ENCODE measurements at regions not wholly inside any gene's neighbourhood (a gene's known extent, or its start where the extent isn't known, plus 50 kb on each side); places are given as distances from the start of the nearest gene placed in this dataset.
"Not testable (repeated sequence)": the region's sequence is repeated elsewhere in the genome, so short reads cannot be mapped to it uniquely, and the experiment has no call there.

DNA sequence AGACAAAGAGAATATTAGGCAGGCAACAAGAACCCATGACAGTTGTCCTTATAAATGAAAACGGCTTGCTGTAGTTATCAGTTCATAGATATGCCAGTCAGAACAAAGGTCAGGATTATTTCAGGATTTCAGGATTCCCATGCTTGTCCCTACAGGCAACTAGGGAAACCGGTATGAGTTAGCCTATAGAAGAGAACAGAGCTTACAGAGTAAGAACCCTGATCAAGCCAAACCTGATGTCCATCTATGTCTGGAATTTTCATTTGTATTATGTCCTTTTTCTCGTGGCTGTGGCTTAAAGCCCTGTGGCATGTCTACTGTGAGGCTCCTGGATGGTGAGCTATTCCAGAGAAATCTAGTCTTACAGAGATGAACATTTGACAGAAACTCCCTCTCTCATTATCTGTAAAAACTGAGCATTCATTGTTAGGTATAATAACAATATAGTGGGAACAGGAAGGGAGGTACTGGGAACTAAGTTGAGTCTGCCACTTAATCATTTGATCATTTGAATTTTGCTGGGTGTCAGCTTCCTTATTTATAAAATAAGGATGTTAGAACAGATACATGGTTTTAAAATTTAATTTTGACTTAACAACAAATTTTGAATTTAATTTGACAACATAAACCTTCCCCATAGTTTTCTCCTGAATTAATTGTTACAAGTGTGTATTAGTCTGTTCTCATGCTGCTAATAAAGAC lies 129.5 kb upstream of the KLF3 start:
- H3K4me3 ChIP-seq (ENCODE audit: low read depth, low read length): no peak overlapping the region
- no peak for TF ChIP-seq CTCF (conservative IDR thresholded peaks at IDR 0.05; ENCODE audit: low read depth, low read length)
- DNase-seq (ENCODE audit: low read depth): no peak

GRCh38 chr4:38535071-38535470 lies 128.9 kb upstream of the KLF3 start:
- H3K4me3 ChIP-seq (ENCODE audit: low read depth, low read length); DNase-seq (ENCODE audit: low read depth): not testable (repeated sequence)

GRCh38 chr4:38535717-38536116 lies 128.3 kb upstream of the KLF3 start:
- no peak for DNase-seq (ENCODE audit: low read depth)
- no peak for TF ChIP-seq CTCF (conservative IDR thresholded peaks at IDR 0.05; ENCODE audit: low read depth, low read length)
- no peak overlapping the region for H3K4me3 ChIP-seq (ENCODE audit: low read depth, low read length)

DNA sequence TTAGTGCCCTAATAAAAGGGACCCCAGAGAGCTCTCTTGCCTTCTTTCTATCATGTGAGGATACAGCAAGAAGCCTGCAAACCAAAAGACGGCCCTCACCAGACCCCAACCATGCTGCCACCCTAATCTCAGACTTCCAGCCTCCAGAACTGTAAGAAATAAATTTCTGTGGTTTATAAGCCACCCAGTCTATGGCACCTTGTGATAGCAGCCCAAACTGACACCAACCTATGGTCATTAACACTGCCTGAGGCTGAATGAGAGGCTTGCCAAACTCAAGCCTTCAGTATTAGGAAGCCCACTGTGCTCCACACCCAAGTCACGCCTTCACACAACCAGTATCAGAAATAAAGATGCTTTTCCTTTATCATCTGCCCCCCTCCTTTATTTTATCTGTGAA lies 127.3 kb upstream of the KLF3 start:
- no peak for TF ChIP-seq CTCF (conservative IDR thresholded peaks at IDR 0.05; ENCODE audit: low read depth, low read length)
- H3K4me3 ChIP-seq (ENCODE audit: low read depth, low read length): no peak overlapping the region
- DNase-seq (ENCODE audit: low read depth): no peak

DNA sequence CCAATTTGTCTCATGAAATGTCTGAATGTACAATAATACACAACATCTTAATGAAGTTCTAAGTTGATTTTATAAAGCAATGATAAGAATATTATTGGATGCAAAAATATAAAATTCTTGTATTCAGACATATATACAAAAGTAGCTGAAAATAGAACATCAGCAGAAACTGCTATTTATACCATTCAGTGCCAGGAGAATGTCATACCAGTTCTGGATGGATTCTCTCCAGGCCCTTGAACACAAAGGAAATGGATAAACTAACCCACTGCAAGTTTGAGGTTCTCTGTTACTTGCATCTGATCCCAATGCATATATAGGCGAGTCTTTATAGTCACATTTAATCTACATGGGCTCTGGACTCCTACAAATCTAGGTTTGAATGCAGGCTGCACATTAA lies 126.3 kb upstream of the KLF3 start:
- no peak for TF ChIP-seq CTCF (conservative IDR thresholded peaks at IDR 0.05; ENCODE audit: low read depth, low read length)
- no peak overlapping the region for H3K4me3 ChIP-seq (ENCODE audit: low read depth, low read length)
- no peak for DNase-seq (ENCODE audit: low read depth)

- no peak overlapping the region for H3K4me3 ChIP-seq (ENCODE audit: low read depth, low read length)
- no peak for TF ChIP-seq CTCF (conservative IDR thresholded peaks at IDR 0.05; ENCODE audit: low read depth, low read length)
- no peak for DNase-seq (ENCODE audit: low read depth)
Observed at GRCh38 chr4:38538517-38538916, 125.5 kb upstream of the KLF3 start.

DNA sequence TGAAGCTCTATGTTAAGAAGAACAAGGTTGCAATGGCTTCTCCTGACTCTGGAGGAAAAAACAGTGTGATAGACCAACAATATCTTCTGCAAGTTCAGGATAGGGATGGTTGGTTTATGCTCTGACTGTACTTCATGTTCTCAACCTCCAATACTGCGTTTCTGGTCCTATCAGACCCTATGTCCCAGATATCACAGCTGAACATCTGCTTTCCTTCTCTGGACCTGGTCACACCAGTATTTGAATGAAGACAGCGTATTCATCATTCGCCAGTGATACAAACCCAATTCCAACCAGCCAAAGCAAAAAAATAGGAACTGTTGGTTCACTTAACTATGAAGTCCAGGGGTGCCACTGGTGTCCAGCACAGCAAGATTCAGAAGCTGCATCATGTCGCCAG lies 124.5 kb upstream of the KLF3 start:
- DNase-seq (ENCODE audit: low read depth): no peak
- TF ChIP-seq CTCF (conservative IDR thresholded peaks at IDR 0.05; ENCODE audit: low read depth, low read length): no peak
- no peak overlapping the region for H3K4me3 ChIP-seq (ENCODE audit: low read depth, low read length)
